GM20000 (cell line): ENCODE measurements at regions not wholly inside any gene's neighbourhood (a gene's known extent, or its start where the extent isn't known, plus 50 kb on each side); places are given as distances from the start of the nearest gene placed in this dataset.

ENCODE experiments used
- DNase-seq: peaks from one replicate; pipeline ENCODE4 v3.0.0; 2012; ENCODE audit warnings: low spot score
- CTCF ChIP-seq: IDR thresholded peaks from 2 replicates; pipeline ENCODE4 v1.5.1; 2012; ENCODE audit warnings: mild to moderate bottlenecking, control low read depth; ENCODE audit errors: extremely low read depth, missing control alignments

- no peak for DNase-seq
- TF ChIP-seq CTCF = no peak
These were observed 156.6 kb upstream of the TRIM24 start for GRCh38 chr7:138303230-138304070.

GRCh38 chr7:138304071-138304320, 156.1 kb upstream of the TRIM24 start:
- DNase-seq = no peak
- TF ChIP-seq CTCF = no peak

- no peak for DNase-seq
- no peak for TF ChIP-seq CTCF
These were observed 152.4 kb upstream of the TRIM24 start for GRCh38 chr7:138307633-138308032.

GRCh38 chr7:138308136-138308535, 151.9 kb upstream of the TRIM24 start:
- TF ChIP-seq CTCF = no peak
- no peak for DNase-seq

GRCh38 chr7:138309186-138309585, 150.9 kb upstream of the TRIM24 start:
- no peak for TF ChIP-seq CTCF

GRCh38 chr7:138313829-138314178, 146.3 kb upstream of the TRIM24 start:
- TF ChIP-seq CTCF = no peak
- no peak for DNase-seq

More at GRCh38 chr7:138309186-138309585, 150.9 kb upstream of the TRIM24 start:
- no peak for DNase-seq

- no peak for TF ChIP-seq CTCF
These were observed 143.5 kb upstream of the TRIM24 start for GRCh38 chr7:138316421-138317043.

More at GRCh38 chr7:138316421-138317043, 143.5 kb upstream of the TRIM24 start:
- DNase-seq = peak; percentile 5
